Peyer's patch (tissue), 4 donors: ENCODE measurements at regions not wholly inside any gene's neighbourhood (a gene's known extent, or its start where the extent isn't known, plus 50 kb on each side); places are given as distances from the start of the nearest gene placed in this dataset.

Source experiments
- CTCF ChIP-seq, 6 experiments: fragments of 450-650 bp in 4 of 6; fragments of 200-600 bp in 2 of 6; sonication (generic) in 1 of 6; IDR thresholded peaks; one replicate each; pipeline ENCODE4 v1.5.1; 2017 to 2019; ENCODE audit warnings: antibody characterized with exemption in 6 of 6, mild to moderate bottlenecking in 3 of 6, moderate library complexity in 1 of 6
- POLR2A ChIP-seq, 2 donors: fragments of 450-650 bp; IDR thresholded peaks; one replicate each; pipeline ENCODE4 v1.5.1; 2017; ENCODE audit warnings: antibody characterized with exemption in 2 of 2, mild to moderate bottlenecking in 2 of 2, moderate library complexity in 2 of 2

- TF ChIP-seq CTCF (IDR thresholded peaks at IDR 0.05) (peak in 3 of 6 experiments; percentile 8 to 26 (median 10)), POLR2A (IDR thresholded peaks at IDR 0.05) (no peak)
Measured at GRCh38 chr4:121227341-121227792, 63.2 kb upstream of the TNIP3 start.
